ENCODE measurements at regions not wholly inside any gene's neighbourhood (a gene's known extent, or its start where the extent isn't known, plus 50 kb on each side); places are given as distances from the start of the nearest gene placed in this dataset.

GRCh38 chr4:176565049-176565448 is 227.7 kb downstream of the VEGFC start:
- Histone ChIP-seq H3K9me3 (ENCODE audit: control insufficient read depth, insufficient read depth, low read depth, low read length) (no peaks in the 10 kb centered on the region), H3K4me3 (ENCODE audit: low read depth, low read length) (no peak overlapping the region), H3K27ac (ENCODE audit: extremely low read depth, low read depth, low read length) (no peak overlapping the region), H3K36me3 (ENCODE audit: control insufficient read depth in 2 of 2, insufficient read depth in 1 of 2, low read length in 2 of 2) (no peaks in the 10 kb centered on the region), H3K4me1 (ENCODE audit: control insufficient read depth, insufficient read depth, low read length) (no peaks in the 10 kb centered on the region)
- ChIA-PET CTCF (interaction anchor here (0.6 to 1.4 kb wide), 2 partner anchors 10 to 482 kb away, joined by 3 to 4 read pairs; no protein-coding TSS in a partner anchor), POLR2A (no interaction called here)
- TF ChIP-seq ZNF121 (tag by site-specific recombination; IDR thresholded peaks at IDR 0.05), result no peak
- TF ChIP-seq SCRT2 (tag by site-specific recombination; IDR thresholded peaks at IDR 0.05), result no peak
- no peak for TF ChIP-seq ZNF280D (tag by site-specific recombination; IDR thresholded peaks at IDR 0.05)
- TF ChIP-seq ZNF521 (tag by site-specific recombination; IDR thresholded peaks at IDR 0.05), result no peak
- TF ChIP-seq ZNF777 (tag by site-specific recombination; IDR thresholded peaks at IDR 0.05; ENCODE audit: borderline replicate concordance), result no peak
- no peak for TF ChIP-seq REPIN1 (tag by site-specific recombination; IDR thresholded peaks at IDR 0.05; ENCODE audit: low read depth)

DNA sequence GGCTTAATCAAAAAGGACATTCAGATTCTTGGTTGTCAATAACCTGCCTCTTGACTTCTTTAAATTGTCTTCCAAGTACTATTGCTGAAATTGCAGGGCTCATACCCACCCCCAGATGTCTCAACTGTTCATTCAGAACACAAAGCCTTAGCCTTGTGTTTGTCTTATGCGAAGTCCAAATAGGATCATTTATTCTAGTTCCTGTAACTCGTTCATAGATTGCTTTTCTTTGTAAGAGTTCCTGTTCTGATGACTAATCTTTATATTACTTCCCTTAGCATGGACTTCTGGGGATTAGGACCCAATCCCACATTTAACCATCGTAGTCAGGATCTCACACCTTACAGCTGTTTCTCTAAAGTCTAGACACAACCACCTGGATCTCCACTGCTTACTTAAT is 226.0 kb downstream of the VEGFC start:
- CTCF ChIA-PET, result no interaction called here
- TF ChIP-seq ZNF76 (tag by site-specific recombination; IDR thresholded peaks at IDR 0.05; ENCODE audit: borderline replicate concordance, low read depth), result no peak
- TF ChIP-seq ZNF398 (tag by site-specific recombination; IDR thresholded peaks at IDR 0.05), result no peak
- TF ChIP-seq, protein P1, sequence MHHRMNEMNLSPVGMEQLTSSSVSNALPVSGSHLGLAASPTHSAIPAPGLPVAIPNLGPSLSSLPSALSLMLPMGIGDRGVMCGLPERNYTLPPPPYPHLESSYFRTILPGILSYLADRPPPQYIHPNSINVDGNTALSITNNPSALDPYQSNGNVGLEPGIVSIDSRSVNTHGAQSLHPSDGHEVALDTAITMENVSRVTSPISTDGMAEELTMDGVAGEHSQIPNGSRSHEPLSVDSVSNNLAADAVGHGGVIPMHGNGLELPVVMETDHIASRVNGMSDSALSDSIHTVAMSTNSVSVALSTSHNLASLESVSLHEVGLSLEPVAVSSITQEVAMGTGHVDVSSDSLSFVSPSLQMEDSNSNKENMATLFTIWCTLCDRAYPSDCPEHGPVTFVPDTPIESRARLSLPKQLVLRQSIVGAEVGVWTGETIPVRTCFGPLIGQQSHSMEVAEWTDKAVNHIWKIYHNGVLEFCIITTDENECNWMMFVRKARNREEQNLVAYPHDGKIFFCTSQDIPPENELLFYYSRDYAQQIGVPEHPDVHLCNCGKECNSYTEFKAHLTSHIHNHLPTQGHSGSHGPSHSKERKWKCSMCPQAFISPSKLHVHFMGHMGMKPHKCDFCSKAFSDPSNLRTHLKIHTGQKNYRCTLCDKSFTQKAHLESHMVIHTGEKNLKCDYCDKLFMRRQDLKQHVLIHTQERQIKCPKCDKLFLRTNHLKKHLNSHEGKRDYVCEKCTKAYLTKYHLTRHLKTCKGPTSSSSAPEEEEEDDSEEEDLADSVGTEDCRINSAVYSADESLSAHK (tag by site-specific recombination; IDR thresholded peaks at IDR 0.05), result no peak
- TF ChIP-seq, protein P2, sequence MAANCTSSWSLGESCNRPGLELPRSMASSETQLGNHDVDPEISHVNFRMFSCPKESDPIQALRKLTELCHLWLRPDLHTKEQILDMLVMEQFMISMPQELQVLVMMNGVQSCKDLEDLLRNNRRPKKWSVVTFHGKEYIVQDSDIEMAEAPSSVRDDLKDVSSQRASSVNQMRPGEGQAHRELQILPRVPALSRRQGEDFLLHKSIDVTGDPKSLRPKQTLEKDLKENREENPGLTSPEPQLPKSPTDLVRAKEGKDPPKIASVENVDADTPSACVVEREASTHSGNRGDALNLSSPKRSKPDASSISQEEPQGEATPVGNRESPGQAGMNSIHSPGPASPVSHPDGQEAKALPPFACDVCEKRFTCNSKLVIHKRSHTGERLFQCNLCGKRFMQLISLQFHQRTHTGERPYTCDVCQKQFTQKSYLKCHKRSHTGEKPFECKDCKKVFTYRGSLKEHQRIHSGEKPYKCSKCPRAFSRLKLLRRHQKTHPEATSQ (tag by site-specific recombination; IDR thresholded peaks at IDR 0.05), result no peak
- no peak for TF ChIP-seq ZNF558 (tag by site-specific recombination; IDR thresholded peaks at IDR 0.05)
- no peak for TF ChIP-seq KLF8 (tag by site-specific recombination; IDR thresholded peaks at IDR 0.05)
- Histone ChIP-seq H3K4me1 (ENCODE audit: control insufficient read depth, insufficient read depth, low read length) (no peaks in the 10 kb centered on the region), H3K36me3 (ENCODE audit: control insufficient read depth in 2 of 2, insufficient read depth in 1 of 2, low read length in 2 of 2) (no peaks in the 10 kb centered on the region), H3K27ac (ENCODE audit: extremely low read depth, low read depth, low read length) (no peak overlapping the region), H3K9me3 (ENCODE audit: control insufficient read depth, insufficient read depth, low read depth, low read length) (no peaks in the 10 kb centered on the region), H3K4me3 (ENCODE audit: low read depth, low read length) (no peak overlapping the region)
- POLR2A ChIA-PET, result no interaction called here

DNA sequence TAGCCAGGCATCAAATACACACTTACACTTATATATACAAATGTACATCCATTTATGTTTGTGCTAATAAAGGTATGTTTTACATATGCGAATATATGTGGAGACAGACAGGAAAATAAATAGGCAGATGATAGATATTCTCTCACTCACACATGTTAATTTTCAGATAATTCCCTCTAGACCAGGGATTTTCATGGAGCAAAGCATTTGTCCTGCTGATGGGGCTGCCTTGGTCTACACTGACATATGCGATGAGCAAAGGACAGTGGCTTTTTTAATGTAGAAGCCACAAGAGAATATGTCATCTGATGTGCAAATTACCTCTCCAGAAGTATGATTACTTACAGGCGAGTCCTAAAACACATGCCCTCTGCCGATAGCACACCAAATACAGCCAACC is 224.5 kb downstream of the VEGFC start:
- no peaks in the 10 kb centered on the region for H3K9me3 ChIP-seq (ENCODE audit: control insufficient read depth, insufficient read depth, low read depth, low read length)
- H3K27ac ChIP-seq (ENCODE audit: extremely low read depth, low read depth, low read length), result no peak overlapping the region
- TF ChIP-seq ZNF621 (tag by site-specific recombination; IDR thresholded peaks at IDR 0.05), result no peak
- ChIA-PET POLR2A (no interaction called here), CTCF (no interaction called here)
- H3K36me3 ChIP-seq (ENCODE audit: control insufficient read depth in 2 of 2, insufficient read depth in 1 of 2, low read length in 2 of 2), result no peaks in the 10 kb centered on the region
- no peak overlapping the region for H3K4me3 ChIP-seq (ENCODE audit: low read depth, low read length)
- no peaks in the 10 kb centered on the region for H3K4me1 ChIP-seq (ENCODE audit: control insufficient read depth, insufficient read depth, low read length)
